CD14-positive monocyte (primary cell): ENCODE measurements at regions not wholly inside any gene's neighbourhood (a gene's known extent, or its start where the extent isn't known, plus 50 kb on each side); places are given as distances from the start of the nearest gene placed in this dataset.
A peak's percentile ranks its signal among the peaks of the same experiment; 100 is the strongest.

Experiments
- DNase-seq, 3 donors: peaks; one replicate each; pipeline ENCODE4 v3.0.0-alpha.2; 2011 to 2022
- H2AFZ ChIP-seq: 2 replicates; pipeline ENCODE4 v1.6.0; 2012; ENCODE audit warnings: mild to moderate bottlenecking, low read depth, low read length, inconsistent platforms; ENCODE audit not compliant: insufficient read depth, poor library complexity, severe bottlenecking
- H3K27ac ChIP-seq, 2 donors: 1 replicate in 1 of 2; 2 replicates in 1 of 2; pipeline ENCODE4 v1.5.1; 2012 to 2013; ENCODE audit warnings: low read length in 2 of 2, control low read depth in 1 of 2, inconsistent platforms in 1 of 2, low read depth in 1 of 2, mild to moderate bottlenecking in 1 of 2
- H3K27me3 ChIP-seq, 2 donors: one replicate each; pipeline versions ENCODE4 v1.6.0 to v1.6.1; 2011 to 2013; ENCODE audit warnings: low read length in 2 of 2; ENCODE audit not compliant: control insufficient read depth in 2 of 2, insufficient read depth in 2 of 2
- H3K36me3 ChIP-seq, 2 donors: replicated peaks in 1 of 2; 1 replicate in 1 of 2; 2 replicates in 1 of 2; pipeline versions ENCODE4 v1.5.1 to v1.6.1; 2012 to 2013; ENCODE audit warnings: low read length in 2 of 2, control low read depth in 1 of 2, inconsistent platforms in 1 of 2, mild to moderate bottlenecking in 1 of 2; ENCODE audit not compliant: insufficient read depth in 2 of 2, control insufficient read depth in 1 of 2
- H3K4me1 ChIP-seq, 2 donors: 1 replicate in 1 of 2; 2 replicates in 1 of 2; pipeline versions ENCODE4 v1.5.1 to v1.6.1; 2012 to 2013; ENCODE audit warnings: low read length in 2 of 2, control low read depth in 1 of 2, inconsistent platforms in 1 of 2, mild to moderate bottlenecking in 1 of 2, moderate library complexity in 1 of 2; ENCODE audit not compliant: insufficient read depth in 2 of 2, control insufficient read depth in 1 of 2
- H3K4me2 ChIP-seq: replicated peaks from 2 replicates; pipeline ENCODE3; 2012; ENCODE audit warnings: low read length, moderate library complexity, mild to moderate bottlenecking; ENCODE audit not compliant: poor library complexity, severe bottlenecking; ENCODE audit errors: extremely low read depth
- H3K4me3 ChIP-seq, 3 experiments: fragments of 200-600 bp in 1 of 3; sonication (generic) in 1 of 3; replicated peaks in 1 of 3; 1 replicate in 2 of 3; 2 replicates in 1 of 3; pipeline ENCODE4 v1.5.1; 2011 to 2013; ENCODE audit warnings: low read length in 3 of 3, mild to moderate bottlenecking in 3 of 3, control low read depth in 2 of 3, low read depth in 2 of 3, inconsistent platforms in 1 of 3, moderate library complexity in 1 of 3
- H3K79me2 ChIP-seq: 2 replicates; pipeline ENCODE4 v1.6.0; 2012; ENCODE audit warnings: mild to moderate bottlenecking, control low read depth, inconsistent platforms, low read length, moderate library complexity; ENCODE audit not compliant: insufficient read depth
- H3K9ac ChIP-seq: 2 replicates; pipeline ENCODE4 v1.6.0; 2017; ENCODE audit warnings: low read length, mild to moderate bottlenecking; ENCODE audit not compliant: insufficient read depth, poor library complexity, severe bottlenecking
- H3K9me3 ChIP-seq, 2 donors: replicated peaks in 1 of 2; 1 replicate in 1 of 2; 2 replicates in 1 of 2; pipeline versions ENCODE4 v1.5.1 to v1.6.1; 2012 to 2013; ENCODE audit warnings: low read length in 2 of 2, control low read depth in 1 of 2; ENCODE audit not compliant: control insufficient read depth in 1 of 2, insufficient read depth in 1 of 2
- H4K20me1 ChIP-seq: 2 replicates; pipeline ENCODE4 v1.6.0; 2012; ENCODE audit warnings: mild to moderate bottlenecking, low read length, control low read depth, moderate library complexity; ENCODE audit not compliant: insufficient read depth
- H3K27ac Mint-ChIP-seq, 7 donors: one replicate each; pipeline ENCODE4 v1.8.0; 2020; ENCODE audit warnings: mild to moderate bottlenecking in 7 of 7, mixed read lengths in 7 of 7, moderate library complexity in 6 of 7, inconsistent platforms in 2 of 7
- H3K27me3 Mint-ChIP-seq, 3 donors: one replicate each; pipeline ENCODE4 v1.8.0; 2021 to 2022; ENCODE audit warnings: low read depth in 3 of 3, mild to moderate bottlenecking in 3 of 3, mixed read lengths in 3 of 3, moderate library complexity in 3 of 3, inconsistent platforms in 1 of 3
- H3K36me3 Mint-ChIP-seq, 2 donors: one replicate each; pipeline ENCODE4 v1.8.0; 2020; ENCODE audit warnings: mixed read lengths in 2 of 2, inconsistent platforms in 1 of 2, mild to moderate bottlenecking in 1 of 2
- H3K4me1 Mint-ChIP-seq: one replicate; pipeline ENCODE4 v1.8.0; 2020; ENCODE audit warnings: mild to moderate bottlenecking, mixed read lengths
- H3K4me3 Mint-ChIP-seq, 2 donors: one replicate each; pipeline ENCODE4 v1.8.0; 2020; ENCODE audit warnings: mild to moderate bottlenecking in 2 of 2, mixed read lengths in 2 of 2, moderate library complexity in 1 of 2
- H3K9me3 Mint-ChIP-seq, 7 donors: one replicate each; pipeline ENCODE4 v1.8.0; 2020 to 2022; ENCODE audit warnings: mixed read lengths in 7 of 7, mild to moderate bottlenecking in 6 of 7, moderate library complexity in 6 of 7, inconsistent platforms in 2 of 7
- CTCF ChIP-seq: fragments of 200-600 bp; IDR thresholded peaks from one replicate; pipeline ENCODE4 v1.8.0; 2022; ENCODE audit warnings: antibody characterized with exemption, mild to moderate bottlenecking
- WGBS: methylation state at CpG from one replicate; pipeline ENCODE4 v1.1.5; 2013; ENCODE audit warnings: missing lambda C conversion rate; ENCODE audit not compliant: insufficient coverage; 5-methylcytosine and 5-hydroxymethylcytosine counted together
- intact Hi-C, 2 donors: fragments of 100-400 bp; cut with micrococcal nuclease; formaldehyde crosslinking; loops; one replicate each; pipeline versions ENCODE4 v1.15.0 to v1.15.1; 2023

GRCh38 chr13:107870400-107870799, 344.9 kb downstream of the LIG4 start:
- H3K4me3 ChIP-seq = no peak overlapping the region
- no peak overlapping the region for H3K27ac ChIP-seq
- peaks cover 4 to 5% of the 10 kb centered on the region in 2 donors for H3K9me3 ChIP-seq
- no peaks in the 10 kb centered on the region for H3K4me1 Mint-ChIP-seq
- H3K27ac Mint-ChIP-seq = no peak overlapping the region
- H3K27me3 Mint-ChIP-seq = peaks cover 41 to 50% (median 48%) of the 10 kb centered on the region in 3 donors
- H3K9me3 Mint-ChIP-seq = peaks cover 0 to 15% (median 7%) of the 10 kb centered on the region in 7 donors
- no peak for DNase-seq
- H2AFZ ChIP-seq = no peak overlapping the region
- H4K20me1 ChIP-seq = no peaks in the 10 kb centered on the region
- H3K4me3 Mint-ChIP-seq = no peak overlapping the region
- H3K9ac ChIP-seq = no peak overlapping the region
- no peaks in the 10 kb centered on the region for H3K79me2 ChIP-seq
- no CpG with 5 or more reads among the region's 4 CpGs for WGBS
- no peak overlapping the region for H3K4me2 ChIP-seq
- H3K36me3 Mint-ChIP-seq = no peaks in the 10 kb centered on the region
- no peaks in the 10 kb centered on the region for H3K36me3 ChIP-seq
- TF ChIP-seq CTCF = no peak
- H3K27me3 ChIP-seq = peaks cover 30 to 48% of the 10 kb centered on the region in 2 donors
- no peaks in the 10 kb centered on the region for H3K4me1 ChIP-seq
- intact Hi-C loops = no loop called here

GRCh38 chr13:107867701-107868661, 347.4 kb downstream of the LIG4 start:
- Histone ChIP-seq H3K9ac (no peak overlapping the region), H3K79me2 (no peaks in the 10 kb centered on the region), H3K4me3 (no peak overlapping the region), H3K27ac (no peak overlapping the region), H3K27me3 (peaks cover 37 to 61% of the 10 kb centered on the region in 2 donors), H3K9me3 (peaks cover 0 to 4% of the 10 kb centered on the region in 2 donors), H4K20me1 (no peaks in the 10 kb centered on the region), H2AFZ (no peak overlapping the region), H3K4me1 (no peaks in the 10 kb centered on the region), H3K36me3 (no peaks in the 10 kb centered on the region), H3K4me2 (peak overlapping the region; percentile 25)
- intact Hi-C loops = no loop called here
- peaks cover 51 to 63% (median 55%) of the 10 kb centered on the region in 3 donors for H3K27me3 Mint-ChIP-seq
- no peak for DNase-seq
- H3K27ac Mint-ChIP-seq = no peak overlapping the region
- H3K4me3 Mint-ChIP-seq = peak overlapping the region; percentile 51 to 85
- H3K36me3 Mint-ChIP-seq = no peaks in the 10 kb centered on the region
- 2% methylated on average over 79 of the region's 81 CpGs for WGBS
- H3K4me1 Mint-ChIP-seq = no peaks in the 10 kb centered on the region
- peaks cover 0 to 17% (median 9%) of the 10 kb centered on the region in 7 donors for H3K9me3 Mint-ChIP-seq
- TF ChIP-seq CTCF = no peak
